Stomach (tissue), 8 donors: ENCODE measurements at regions not wholly inside any gene's neighbourhood (a gene's known extent, or its start where the extent isn't known, plus 50 kb on each side); places are given as distances from the start of the nearest gene placed in this dataset.

Experiments
- DNase-seq, 2 donors: peaks; one replicate each; pipeline versions ENCODE4 v3.0.0 to v3.0.0-alpha.2; 2013 to 2019
- H3K27ac ChIP-seq, 5 donors: fragments of 200-600 bp in 4 of 5; sonication (generic) in 4 of 5; one replicate each; pipeline ENCODE4 v1.5.1; 2013 to 2019; ENCODE audit warnings: mild to moderate bottlenecking in 1 of 5, moderate library complexity in 1 of 5
- H3K27me3 ChIP-seq, 3 donors: fragments of 200-600 bp; sonication (generic); one replicate each; pipeline ENCODE4 v1.5.1; 2017 to 2019; ENCODE audit warnings: mixed run types in 1 of 3
- H3K36me3 ChIP-seq, 4 donors: fragments of 200-600 bp; sonication (generic); 1 replicate in 3 of 4; 2 replicates in 1 of 4; pipeline ENCODE4 v1.5.1; 2016 to 2019
- H3K4me1 ChIP-seq, 4 donors: fragments of 200-600 bp; sonication (generic); one replicate each; pipeline ENCODE4 v1.5.1; 2016 to 2019
- H3K4me3 ChIP-seq, 4 donors: fragments of 200-600 bp; sonication (generic) in 3 of 4; one replicate each; pipeline ENCODE4 v1.5.1; 2016 to 2019; ENCODE audit warnings: mild to moderate bottlenecking in 1 of 4
- H3K9me3 ChIP-seq, 4 donors: fragments of 200-600 bp; sonication (generic); one replicate each; pipeline ENCODE4 v1.5.1; 2016 to 2019
- CTCF ChIP-seq, 7 experiments: fragments of 450-650 bp in 4 of 7; fragments of 200-600 bp in 3 of 7; sonication (generic) in 3 of 7; IDR thresholded peaks; one replicate each; pipeline ENCODE4 v1.5.1; 2016 to 2019; ENCODE audit warnings: antibody characterized with exemption in 7 of 7, control low read depth in 2 of 7, mild to moderate bottlenecking in 1 of 7
- EP300 ChIP-seq: sonication (generic); formaldehyde crosslinking; IDR thresholded peaks from one replicate; pipeline ENCODE4 v1.6.1; 2017; ENCODE audit warnings: antibody characterized with exemption
- POLR2A ChIP-seq, 4 donors: fragments of 450-650 bp; IDR thresholded peaks; one replicate each; pipeline ENCODE4 v1.6.1; 2016; ENCODE audit warnings: antibody characterized with exemption in 4 of 4, control low read depth in 2 of 4, mild to moderate bottlenecking in 1 of 4, moderate library complexity in 1 of 4
- POLR2AphosphoS5 ChIP-seq, 3 donors: sonication (generic); formaldehyde crosslinking; IDR thresholded peaks; one replicate each; pipeline ENCODE4 v1.6.1; 2016; ENCODE audit warnings: antibody characterized with exemption in 3 of 3
- WGBS, 5 donors: extraction: QIAGEN DNeasy Blood & Tissue Kit in 3 of 5; methylation state at CpG; one replicate each; pipeline versions ENCODE4 v1.1.5 to v1.1.7; 2013 to 2018; 5-methylcytosine and 5-hydroxymethylcytosine counted together
- intact Hi-C: fragments of 100-400 bp; cut with DNase I; formaldehyde crosslinking; loops from one replicate; pipeline ENCODE4 v1.15.1; 2023; ENCODE audit warnings: low total_unique reads
- donor health status: healthy with polysubstance abuse.
- donor health status: Bipolar disorder and iron deficiency.
- donor health status: healthy.

DNA sequence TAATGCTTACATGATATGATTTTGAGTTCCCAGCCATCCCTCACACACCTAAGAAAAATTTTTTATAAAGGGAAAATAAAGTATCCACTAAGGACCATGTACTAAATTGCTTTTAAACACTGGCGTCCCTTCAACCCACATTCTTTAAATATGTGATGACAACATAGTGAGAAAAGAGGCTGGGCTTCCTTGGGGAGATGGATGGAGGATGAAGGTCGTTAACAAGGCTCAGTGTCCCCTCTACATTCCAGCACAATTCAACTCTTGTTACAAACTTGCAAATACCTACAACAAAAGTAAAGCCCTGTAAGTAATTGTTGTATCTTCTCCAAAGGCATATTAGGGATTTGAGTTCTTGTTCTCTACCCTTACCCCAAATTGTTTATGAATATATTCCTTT is 87.2 kb upstream of the SLC4A7 start:
- no peak overlapping the region for H3K27ac ChIP-seq
- TF ChIP-seq CTCF (IDR thresholded peaks at IDR 0.05): no peak
- no peak for TF ChIP-seq EP300
- no peak for TF ChIP-seq POLR2A (IDR thresholded peaks at IDR 0.05)
- TF ChIP-seq POLR2AphosphoS5 (IDR thresholded peaks at IDR 0.05): no peak
- intact Hi-C loops: no loop called here
- 57 to 81% (median 70%) methylated on average over 2 of the region's 2 CpGs for WGBS, 5 donors
- H3K27me3 ChIP-seq: no peaks in the 10 kb centered on the region
- H3K4me3 ChIP-seq: no peak overlapping the region
- peaks cover 0 to 12% (median 0%) of the 10 kb centered on the region in 4 donors for H3K4me1 ChIP-seq
- no peaks in the 10 kb centered on the region for H3K36me3 ChIP-seq
- no peaks in the 10 kb centered on the region for H3K9me3 ChIP-seq
- DNase-seq: no peak

DNA sequence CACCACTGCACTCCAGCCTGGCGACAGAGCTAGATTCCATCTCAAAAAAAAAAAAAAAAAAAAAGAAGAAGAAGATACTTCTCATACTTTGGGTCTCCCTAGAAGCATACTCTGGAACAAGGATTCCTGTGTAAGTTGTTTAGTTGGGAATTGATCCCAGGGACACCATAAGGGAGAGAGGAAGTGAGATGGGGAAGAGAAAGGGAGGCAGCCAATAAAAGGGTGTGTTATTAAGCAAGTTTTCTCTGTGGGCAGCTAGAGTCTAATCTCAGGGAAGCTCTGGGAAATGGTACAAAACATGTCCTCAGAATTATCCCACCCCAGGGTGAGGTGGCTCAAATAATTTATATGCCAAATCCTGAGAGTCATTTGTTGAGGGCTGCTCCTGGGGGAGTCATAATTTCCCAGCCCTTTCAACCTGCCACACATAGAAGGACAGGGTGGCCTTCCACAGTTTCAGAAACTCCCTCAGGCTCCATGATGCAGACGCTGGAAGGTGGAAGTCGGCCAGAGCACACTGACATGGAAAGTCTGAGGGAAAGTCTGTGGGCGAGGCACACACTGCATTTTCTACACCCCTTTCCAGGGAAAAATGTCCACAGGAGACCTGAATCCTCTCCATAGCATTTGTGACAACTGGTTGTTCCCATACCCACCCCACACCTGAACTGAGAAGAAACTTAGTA is 86.4 kb upstream of the SLC4A7 start:
- Histone ChIP-seq H3K36me3 (no peaks in the 10 kb centered on the region), H3K27me3 (no peaks in the 10 kb centered on the region), H3K9me3 (no peaks in the 10 kb centered on the region), H3K27ac (peak overlapping the region in 1 of 5 donors; percentile 1), H3K4me1 (peaks cover 0 to 12% (median 0%) of the 10 kb centered on the region in 4 donors), H3K4me3 (no peak overlapping the region)
- TF ChIP-seq EP300 (no peak), CTCF (IDR thresholded peaks at IDR 0.05) (no peak), POLR2AphosphoS5 (IDR thresholded peaks at IDR 0.05) (no peak), POLR2A (IDR thresholded peaks at IDR 0.05) (no peak)
- no peak for DNase-seq
- 62 to 80% (median 75%) methylated on average over 3 to 4 of the region's 4 CpGs for WGBS, 5 donors
- intact Hi-C loops: no loop called here

- no peak for TF ChIP-seq POLR2A (IDR thresholded peaks at IDR 0.05)
- no peak for TF ChIP-seq POLR2AphosphoS5 (IDR thresholded peaks at IDR 0.05)
- no peak for TF ChIP-seq CTCF (IDR thresholded peaks at IDR 0.05)
- no peak for TF ChIP-seq EP300
- 34 to 73% (median 56%) methylated on average over 5 of the region's 5 CpGs for WGBS, 5 donors
- intact Hi-C loops: no loop called here
- no peaks in the 10 kb centered on the region for H3K36me3 ChIP-seq
- DNase-seq: peak; percentile 34 to 79
- H3K27ac ChIP-seq: peak overlapping the region in 2 of 5 donors; percentile 13 to 17
- H3K4me3 ChIP-seq: no peak overlapping the region
- peaks cover 0 to 12% (median 0%) of the 10 kb centered on the region in 4 donors for H3K4me1 ChIP-seq
- no peaks in the 10 kb centered on the region for H3K27me3 ChIP-seq
- no peaks in the 10 kb centered on the region for H3K9me3 ChIP-seq
Measured at GRCh38 chr3:27568393-27568792, 84.2 kb upstream of the SLC4A7 start.

GRCh38 chr3:27567251-27567650 is 83.1 kb upstream of the SLC4A7 start:
- TF ChIP-seq CTCF (IDR thresholded peaks at IDR 0.05): no peak
- no peaks in the 10 kb centered on the region for H3K27me3 ChIP-seq
- no peaks in the 10 kb centered on the region for H3K9me3 ChIP-seq
- intact Hi-C loops: no loop called here
- DNase-seq: no peak
- H3K4me1 ChIP-seq: peaks cover 0 to 12% (median 0%) of the 10 kb centered on the region in 4 donors
- no peak overlapping the region for H3K27ac ChIP-seq
- H3K4me3 ChIP-seq: no peak overlapping the region
- no peaks in the 10 kb centered on the region for H3K36me3 ChIP-seq
- 77 to 94% (median 84%) methylated on average over 1 of the region's 1 CpG for whole genome bisulfite sequencing, 5 donors
